A549 (cell line): ENCODE measurements at regions not wholly inside any gene's neighbourhood (a gene's known extent, or its start where the extent isn't known, plus 50 kb on each side); places are given as distances from the start of the nearest gene placed in this dataset.

Source experiments
- ATAC-seq, 2 experiments: fragments of 200-7000 bp in 1 of 2; fragments of >200 bp in 1 of 2; cut with Nextera tagmentation in 1 of 2; cut with Tn5 transposase in 1 of 2; 3 replicates each; pipeline versions ENCODE4 v1.8.0 to v1.9.1; 2018 to 2020; ENCODE audit warnings: mild to moderate bottlenecking in 1 of 2, moderate library complexity in 1 of 2
- CTCF ChIA-PET: fragments of 300-600 bp; sonication (Branson Sonifier 250); formaldehyde crosslinking; extraction: SDS; loops from one replicate; lab custom pipeline; 2021; ENCODE audit warnings: antibody characterized with exemption, inconsistent platforms; lab: Yijun Ruan, JAX
- POLR2A ChIA-PET: fragments of 350-600 bp; formaldehyde crosslinking; extraction: SDS; loops from one replicate; lab custom pipeline; 2021; ENCODE audit warnings: antibody characterized with exemption, inconsistent platforms; lab: Yijun Ruan, JAX
- DNase-seq, 2 experiments: peaks; one replicate each; pipeline versions ENCODE4 v3.0.0 to v3.0.0-alpha.2; 2011 to 2016; ENCODE audit warnings: low read depth in 1 of 2, low spot score in 1 of 2
- FAIRE-seq: peaks from 2 replicates; lab custom pipeline; 2011; peaks lifted over from hg19 to GRCh38; lab: Jason Lieb, UNC
- H3K27ac ChIP-seq, 2 experiments: fragments of >200 bp; sonication (Bioruptor Twin); formaldehyde crosslinking; 3 replicates each; pipeline ENCODE4 v1.5.1; 2016 to 2017
- H3K4me1 ChIP-seq: fragments of >200 bp; sonication (Bioruptor Twin); formaldehyde crosslinking; 3 replicates; pipeline ENCODE4 v1.6.1; 2016
- H3K4me2 ChIP-seq: fragments of >200 bp; sonication (Bioruptor Twin); formaldehyde crosslinking; 3 replicates; pipeline ENCODE4 v1.6.1; 2016
- H3K4me3 ChIP-seq: fragments of >200 bp; sonication (Bioruptor Twin); formaldehyde crosslinking; 3 replicates; pipeline ENCODE4 v1.5.1; 2016
- H3K9me3 ChIP-seq: fragments of >200 bp; sonication (Bioruptor Twin); formaldehyde crosslinking; 3 replicates; pipeline ENCODE4 v1.6.1; 2016
- CBX2 ChIP-seq: fragments of 200-600 bp; sonication (generic); IDR thresholded peaks from 2 replicates; pipeline ENCODE4 v1.6.1; 2016; ENCODE audit warnings: low read depth, mild to moderate bottlenecking, borderline replicate concordance
- CBX8 ChIP-seq: fragments of 200-600 bp; sonication (generic); IDR thresholded peaks from 2 replicates; pipeline ENCODE4 v1.6.1; 2016
- CHD4 ChIP-seq: fragments of 200-600 bp; sonication (generic); IDR thresholded peaks from 2 replicates; pipeline ENCODE4 v1.6.1; 2016; ENCODE audit warnings: antibody characterized with exemption, mild to moderate bottlenecking, borderline replicate concordance
- EHMT2 ChIP-seq: fragments of 200-600 bp; sonication (generic); IDR thresholded peaks from 2 replicates; pipeline ENCODE4 v1.6.1; 2016; ENCODE audit warnings: antibody characterized with exemption, low read depth, mild to moderate bottlenecking, moderate library complexity
- EP300 ChIP-seq, 2 experiments: fragments of >200 bp; sonication (Bioruptor Twin); formaldehyde crosslinking; IDR thresholded peaks; 2 replicates in 1 of 2; 3 replicates in 1 of 2; pipeline ENCODE4 v1.6.1; 2016 to 2017
- ESRRA ChIP-seq: fragments of 150-350 bp; IDR thresholded peaks from 2 replicates; pipeline ENCODE4 v1.6.1; 2014; ENCODE audit warnings: mild to moderate bottlenecking, low read length, borderline replicate concordance
- HDAC2 ChIP-seq: fragments of 200-600 bp; sonication (generic); IDR thresholded peaks from 2 replicates; pipeline ENCODE4 v1.6.1; 2016
- HOXB5 ChIP-seq: fragments of 250-450 bp; sonication (Bioruptor Pico); IDR thresholded peaks from 2 replicates; pipeline ENCODE4 v1.5.0; 2020; ENCODE audit warnings: mild to moderate bottlenecking, moderate library complexity
- JUN ChIP-seq, 2 experiments: fragments of >200 bp; sonication (Bioruptor Twin); formaldehyde crosslinking; IDR thresholded peaks; 2 replicates in 1 of 2; 3 replicates in 1 of 2; pipeline ENCODE4 v1.6.1; 2016 to 2017
- JUNB ChIP-seq: fragments of >200 bp; sonication (Bioruptor Twin); formaldehyde crosslinking; IDR thresholded peaks from 2 replicates; pipeline ENCODE4 v1.6.1; 2016
- KDM1A ChIP-seq: fragments of 200-600 bp; sonication (generic); IDR thresholded peaks from 2 replicates; pipeline ENCODE4 v1.6.1; 2016; ENCODE audit warnings: low read depth, mild to moderate bottlenecking
- MYC ChIP-seq: IDR thresholded peaks from 2 replicates; pipeline ENCODE4 v1.6.1; 2012; ENCODE audit warnings: mild to moderate bottlenecking, inconsistent platforms, low read length, improper control_type of control experiment, borderline replicate concordance
- NFE2L2 ChIP-seq: fragments of 150-350 bp; conservative IDR thresholded peaks from 2 replicates; pipeline ENCODE4 v1.6.1; 2014; ENCODE audit warnings: low read length
- NPAS2 ChIP-seq: fragments of 250-450 bp; sonication (Bioruptor Pico); IDR thresholded peaks from 2 replicates; pipeline ENCODE4 v1.8.0; 2022; ENCODE audit warnings: mild to moderate bottlenecking, moderate library complexity, borderline replicate concordance
- NR3C1 ChIP-seq: fragments of >200 bp; sonication (Bioruptor Twin); formaldehyde crosslinking; IDR thresholded peaks from 3 replicates; pipeline ENCODE4 v1.6.1; 2017
- POLR2AphosphoS2 ChIP-seq: conservative IDR thresholded peaks from 2 replicates; pipeline ENCODE4 v1.6.1; 2012; ENCODE audit warnings: low read length, improper control_type of control experiment, inconsistent platforms
- RAD21 ChIP-seq, 2 experiments: fragments of >200 bp in 1 of 2; sonication (Bioruptor Twin) in 1 of 2; formaldehyde crosslinking in 1 of 2; IDR thresholded peaks in 1 of 2; conservative IDR thresholded peaks in 1 of 2; 2 replicates in 1 of 2; 3 replicates in 1 of 2; pipeline ENCODE4 v1.6.1; 2012 to 2018; ENCODE audit warnings: inconsistent platforms in 1 of 2
- RCOR1 ChIP-seq: fragments of 150-350 bp; IDR thresholded peaks from 2 replicates; pipeline ENCODE4 v1.6.1; 2014; ENCODE audit warnings: antibody characterized with exemption, low read length, low read depth
- RFX5 ChIP-seq: fragments of 450-650 bp; IDR thresholded peaks from 2 replicates; pipeline ENCODE4 v1.7.1; 2014; ENCODE audit warnings: antibody characterized with exemption, mild to moderate bottlenecking, moderate library complexity
- SREBF2 ChIP-seq: fragments of 450-650 bp; IDR thresholded peaks from 2 replicates; pipeline ENCODE4 v1.6.1; 2014; ENCODE audit warnings: mild to moderate bottlenecking, moderate library complexity
- USF2 ChIP-seq: fragments of 450-650 bp; IDR thresholded peaks from 2 replicates; pipeline ENCODE4 v1.6.1; 2014; ENCODE audit warnings: antibody characterized with exemption
- ZC3H11A ChIP-seq: fragments of 450-650 bp; IDR thresholded peaks from 2 replicates; pipeline ENCODE4 v1.6.1; 2014; ENCODE audit warnings: antibody characterized with exemption, mild to moderate bottlenecking
- ZSCAN20 ChIP-seq: fragments of 250-450 bp; sonication (Bioruptor Pico); IDR thresholded peaks from 2 replicates; pipeline ENCODE4 v1.8.0; 2022; ENCODE audit warnings: mild to moderate bottlenecking, moderate library complexity
- WGBS: methylation state at CpG from one replicate; pipeline ENCODE4 v1.1.6; 2017; ENCODE audit errors: missing lambda C conversion rate; 5-methylcytosine and 5-hydroxymethylcytosine counted together
- TF ChIP-seq, protein P1 (sequence below): fragments of >200 bp; sonication (Bioruptor Twin); formaldehyde crosslinking; IDR thresholded peaks from 3 replicates; pipeline ENCODE4 v1.6.1; 2016
- TF ChIP-seq, protein P2 (sequence below): IDR thresholded peaks from 2 replicates; pipeline ENCODE4 v1.6.1; 2012
- TF ChIP-seq, protein P3 (sequence below): fragments of 200-600 bp; sonication (generic); IDR thresholded peaks from 2 replicates; pipeline ENCODE4 v1.6.1; 2016; ENCODE audit warnings: antibody characterized with exemption, mild to moderate bottlenecking, moderate library complexity
- TF ChIP-seq, protein P4 (sequence below): fragments of >200 bp; sonication (Bioruptor Twin); formaldehyde crosslinking; IDR thresholded peaks from 3 replicates; pipeline ENCODE4 v1.5.1; 2016
- TF ChIP-seq, protein P5 (sequence below): IDR thresholded peaks from 2 replicates; pipeline ENCODE4 v1.6.1; 2012
- TF ChIP-seq, protein P6 (sequence below): fragments of 250-450 bp; sonication (Bioruptor Pico); IDR thresholded peaks from 2 replicates; pipeline ENCODE4 v1.5.0; 2021; ENCODE audit warnings: mild to moderate bottlenecking, moderate library complexity, borderline replicate concordance

DNA sequence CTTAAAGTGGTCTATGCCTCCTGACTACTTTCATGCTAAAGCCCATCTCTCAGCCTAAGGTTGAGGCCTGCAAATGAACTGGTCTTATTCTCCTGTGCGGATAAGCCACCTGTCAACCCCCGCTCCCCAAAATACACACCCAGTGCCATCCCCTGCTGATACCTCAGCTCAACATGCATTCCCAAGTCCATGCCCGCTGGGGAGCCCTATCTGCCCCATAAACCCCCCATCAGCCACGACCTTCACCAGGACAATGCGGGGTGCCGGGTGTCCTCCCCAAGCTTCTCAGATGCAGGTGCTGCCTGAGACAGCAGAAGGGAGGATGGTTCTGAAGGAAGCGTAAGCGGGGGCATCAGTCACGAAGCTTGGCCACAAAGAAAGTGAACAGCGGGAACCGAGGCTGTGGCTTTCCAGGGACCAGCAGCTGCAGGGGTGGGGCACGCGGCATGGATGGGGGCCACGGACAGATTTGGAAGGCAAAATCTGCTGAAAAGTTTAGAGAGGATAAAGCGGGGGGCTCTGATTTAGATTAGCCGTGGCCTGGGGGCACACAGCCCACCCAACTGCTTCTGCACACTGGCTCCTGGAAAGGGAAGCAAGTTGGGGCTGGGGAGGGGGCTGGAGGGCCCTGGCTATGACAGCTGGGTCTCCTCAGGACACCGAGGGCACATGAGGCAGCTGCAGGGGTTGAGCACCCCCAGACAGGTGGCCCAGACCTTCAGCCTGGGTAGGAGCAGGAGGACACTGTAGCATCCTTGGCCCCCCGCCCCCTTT lies 1391.9 kb downstream of the TBC1D22A start:
- no peak overlapping the region for H3K4me2 ChIP-seq
- H3K4me1 ChIP-seq, result no peaks in the 10 kb centered on the region
- CTCF ChIA-PET, result no interaction called here
- POLR2A ChIA-PET, result no interaction called here
- no peak for ATAC-seq
- DNase-seq, result no peak
- FAIRE-seq, result no peak
- TF ChIP-seq MYC (no peak), RAD21 (conservative IDR thresholded peaks at IDR 0.05 in 1 of 2, IDR thresholded peaks at IDR 0.05 in 1 of 2) (no peak), USF2 (no peak), CBX2 (no peak), CBX8 (no peak), ZSCAN20 (no peak), NFE2L2 (no peak), KDM1A (no peak), NR3C1 (no peak), RFX5 (no peak), SREBF2 (no peak), ESRRA (no peak)
- TF ChIP-seq, protein P1, sequence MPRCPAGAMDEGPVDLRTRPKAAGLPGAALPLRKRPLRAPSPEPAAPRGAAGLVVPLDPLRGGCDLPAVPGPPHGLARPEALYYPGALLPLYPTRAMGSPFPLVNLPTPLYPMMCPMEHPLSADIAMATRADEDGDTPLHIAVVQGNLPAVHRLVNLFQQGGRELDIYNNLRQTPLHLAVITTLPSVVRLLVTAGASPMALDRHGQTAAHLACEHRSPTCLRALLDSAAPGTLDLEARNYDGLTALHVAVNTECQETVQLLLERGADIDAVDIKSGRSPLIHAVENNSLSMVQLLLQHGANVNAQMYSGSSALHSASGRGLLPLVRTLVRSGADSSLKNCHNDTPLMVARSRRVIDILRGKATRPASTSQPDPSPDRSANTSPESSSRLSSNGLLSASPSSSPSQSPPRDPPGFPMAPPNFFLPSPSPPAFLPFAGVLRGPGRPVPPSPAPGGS, result no peak
- TF ChIP-seq, protein P2, sequence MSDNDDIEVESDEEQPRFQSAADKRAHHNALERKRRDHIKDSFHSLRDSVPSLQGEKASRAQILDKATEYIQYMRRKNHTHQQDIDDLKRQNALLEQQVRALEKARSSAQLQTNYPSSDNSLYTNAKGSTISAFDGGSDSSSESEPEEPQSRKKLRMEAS, result no peak
- TF ChIP-seq, protein P3, sequence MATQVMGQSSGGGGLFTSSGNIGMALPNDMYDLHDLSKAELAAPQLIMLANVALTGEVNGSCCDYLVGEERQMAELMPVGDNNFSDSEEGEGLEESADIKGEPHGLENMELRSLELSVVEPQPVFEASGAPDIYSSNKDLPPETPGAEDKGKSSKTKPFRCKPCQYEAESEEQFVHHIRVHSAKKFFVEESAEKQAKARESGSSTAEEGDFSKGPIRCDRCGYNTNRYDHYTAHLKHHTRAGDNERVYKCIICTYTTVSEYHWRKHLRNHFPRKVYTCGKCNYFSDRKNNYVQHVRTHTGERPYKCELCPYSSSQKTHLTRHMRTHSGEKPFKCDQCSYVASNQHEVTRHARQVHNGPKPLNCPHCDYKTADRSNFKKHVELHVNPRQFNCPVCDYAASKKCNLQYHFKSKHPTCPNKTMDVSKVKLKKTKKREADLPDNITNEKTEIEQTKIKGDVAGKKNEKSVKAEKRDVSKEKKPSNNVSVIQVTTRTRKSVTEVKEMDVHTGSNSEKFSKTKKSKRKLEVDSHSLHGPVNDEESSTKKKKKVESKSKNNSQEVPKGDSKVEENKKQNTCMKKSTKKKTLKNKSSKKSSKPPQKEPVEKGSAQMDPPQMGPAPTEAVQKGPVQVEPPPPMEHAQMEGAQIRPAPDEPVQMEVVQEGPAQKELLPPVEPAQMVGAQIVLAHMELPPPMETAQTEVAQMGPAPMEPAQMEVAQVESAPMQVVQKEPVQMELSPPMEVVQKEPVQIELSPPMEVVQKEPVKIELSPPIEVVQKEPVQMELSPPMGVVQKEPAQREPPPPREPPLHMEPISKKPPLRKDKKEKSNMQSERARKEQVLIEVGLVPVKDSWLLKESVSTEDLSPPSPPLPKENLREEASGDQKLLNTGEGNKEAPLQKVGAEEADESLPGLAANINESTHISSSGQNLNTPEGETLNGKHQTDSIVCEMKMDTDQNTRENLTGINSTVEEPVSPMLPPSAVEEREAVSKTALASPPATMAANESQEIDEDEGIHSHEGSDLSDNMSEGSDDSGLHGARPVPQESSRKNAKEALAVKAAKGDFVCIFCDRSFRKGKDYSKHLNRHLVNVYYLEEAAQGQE, result no peak
- TF ChIP-seq, protein P4, sequence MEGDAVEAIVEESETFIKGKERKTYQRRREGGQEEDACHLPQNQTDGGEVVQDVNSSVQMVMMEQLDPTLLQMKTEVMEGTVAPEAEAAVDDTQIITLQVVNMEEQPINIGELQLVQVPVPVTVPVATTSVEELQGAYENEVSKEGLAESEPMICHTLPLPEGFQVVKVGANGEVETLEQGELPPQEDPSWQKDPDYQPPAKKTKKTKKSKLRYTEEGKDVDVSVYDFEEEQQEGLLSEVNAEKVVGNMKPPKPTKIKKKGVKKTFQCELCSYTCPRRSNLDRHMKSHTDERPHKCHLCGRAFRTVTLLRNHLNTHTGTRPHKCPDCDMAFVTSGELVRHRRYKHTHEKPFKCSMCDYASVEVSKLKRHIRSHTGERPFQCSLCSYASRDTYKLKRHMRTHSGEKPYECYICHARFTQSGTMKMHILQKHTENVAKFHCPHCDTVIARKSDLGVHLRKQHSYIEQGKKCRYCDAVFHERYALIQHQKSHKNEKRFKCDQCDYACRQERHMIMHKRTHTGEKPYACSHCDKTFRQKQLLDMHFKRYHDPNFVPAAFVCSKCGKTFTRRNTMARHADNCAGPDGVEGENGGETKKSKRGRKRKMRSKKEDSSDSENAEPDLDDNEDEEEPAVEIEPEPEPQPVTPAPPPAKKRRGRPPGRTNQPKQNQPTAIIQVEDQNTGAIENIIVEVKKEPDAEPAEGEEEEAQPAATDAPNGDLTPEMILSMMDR, result no peak
- TF ChIP-seq, protein P5, sequence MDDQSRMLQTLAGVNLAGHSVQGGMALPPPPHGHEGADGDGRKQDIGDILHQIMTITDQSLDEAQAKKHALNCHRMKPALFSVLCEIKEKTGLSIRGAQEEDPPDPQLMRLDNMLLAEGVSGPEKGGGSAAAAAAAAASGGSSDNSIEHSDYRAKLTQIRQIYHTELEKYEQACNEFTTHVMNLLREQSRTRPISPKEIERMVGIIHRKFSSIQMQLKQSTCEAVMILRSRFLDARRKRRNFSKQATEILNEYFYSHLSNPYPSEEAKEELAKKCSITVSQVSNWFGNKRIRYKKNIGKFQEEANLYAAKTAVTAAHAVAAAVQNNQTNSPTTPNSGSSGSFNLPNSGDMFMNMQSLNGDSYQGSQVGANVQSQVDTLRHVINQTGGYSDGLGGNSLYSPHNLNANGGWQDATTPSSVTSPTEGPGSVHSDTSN, result no peak
- H3K9me3 ChIP-seq, result no peaks in the 10 kb centered on the region
- H3K27ac ChIP-seq, result no peak overlapping the region
- H3K4me3 ChIP-seq, result no peak overlapping the region
- WGBS, result 90% methylated on average over 11 of the region's 18 CpGs

DNA sequence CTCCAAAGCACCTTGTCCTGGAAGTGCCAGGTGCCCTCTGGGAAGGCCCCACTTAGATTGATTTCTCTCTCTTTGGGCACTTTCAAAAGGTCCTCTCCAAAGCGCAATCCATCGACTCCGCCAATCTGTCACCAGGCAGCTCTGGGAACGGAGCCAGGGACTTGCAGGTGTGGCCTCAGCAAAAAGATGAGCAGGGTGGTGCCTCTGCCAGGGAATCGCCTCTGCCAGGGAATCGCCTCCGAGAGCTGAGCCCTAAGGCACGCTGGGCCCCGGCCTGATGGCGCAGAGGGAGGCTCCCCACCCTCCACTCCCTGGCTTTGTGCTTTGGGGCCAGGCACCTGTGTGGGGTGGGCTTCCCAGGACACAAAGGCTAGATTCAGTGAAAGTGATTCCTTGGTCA lies 1391.3 kb downstream of the TBC1D22A start:
- Histone ChIP-seq H3K4me2 (no peak overlapping the region), H3K4me1 (no peaks in the 10 kb centered on the region), H3K27ac (no peak overlapping the region), H3K9me3 (no peaks in the 10 kb centered on the region), H3K4me3 (no peak overlapping the region)
- 90% methylated on average over 6 of the region's 10 CpGs for WGBS
- DNase-seq (no peak), ATAC-seq (no peak), FAIRE-seq (no peak)
- TF ChIP-seq ZC3H11A (no peak), EP300 (IDR thresholded peaks at IDR 0.05) (no peak), NPAS2 (CRISPR knock-in tag) (no peak), ZSCAN20 (no peak), HDAC2 (no peak), RCOR1 (no peak), HOXB5 (no peak), CHD4 (no peak), JUN (IDR thresholded peaks at IDR 0.05) (no peak), POLR2AphosphoS2 (no peak), EHMT2 (no peak), JUNB (no peak)
- TF ChIP-seq, protein P6, sequence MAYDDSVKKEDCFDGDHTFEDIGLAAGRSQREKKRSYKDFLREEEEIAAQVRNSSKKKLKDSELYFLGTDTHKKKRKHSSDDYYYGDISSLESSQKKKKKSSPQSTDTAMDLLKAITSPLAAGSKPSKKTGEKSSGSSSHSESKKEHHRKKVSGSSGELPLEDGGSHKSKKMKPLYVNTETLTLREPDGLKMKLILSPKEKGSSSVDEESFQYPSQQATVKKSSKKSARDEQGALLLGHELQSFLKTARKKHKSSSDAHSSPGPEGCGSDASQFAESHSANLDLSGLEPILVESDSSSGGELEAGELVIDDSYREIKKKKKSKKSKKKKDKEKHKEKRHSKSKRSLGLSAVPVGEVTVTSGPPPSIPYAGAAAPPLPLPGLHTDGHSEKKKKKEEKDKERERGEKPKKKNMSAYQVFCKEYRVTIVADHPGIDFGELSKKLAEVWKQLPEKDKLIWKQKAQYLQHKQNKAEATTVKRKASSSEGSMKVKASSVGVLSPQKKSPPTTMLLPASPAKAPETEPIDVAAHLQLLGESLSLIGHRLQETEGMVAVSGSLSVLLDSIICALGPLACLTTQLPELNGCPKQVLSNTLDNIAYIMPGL, result no peak
- ChIA-PET CTCF (no interaction called here), POLR2A (no interaction called here)
